ENCODE measurements at regions not wholly inside any gene's neighbourhood (a gene's known extent, or its start where the extent isn't known, plus 50 kb on each side); places are given as distances from the start of the nearest gene placed in this dataset.
"Not testable (repeated sequence)": the region's sequence is repeated elsewhere in the genome, so short reads cannot be mapped to it uniquely, and the experiment has no call there.

DNA sequence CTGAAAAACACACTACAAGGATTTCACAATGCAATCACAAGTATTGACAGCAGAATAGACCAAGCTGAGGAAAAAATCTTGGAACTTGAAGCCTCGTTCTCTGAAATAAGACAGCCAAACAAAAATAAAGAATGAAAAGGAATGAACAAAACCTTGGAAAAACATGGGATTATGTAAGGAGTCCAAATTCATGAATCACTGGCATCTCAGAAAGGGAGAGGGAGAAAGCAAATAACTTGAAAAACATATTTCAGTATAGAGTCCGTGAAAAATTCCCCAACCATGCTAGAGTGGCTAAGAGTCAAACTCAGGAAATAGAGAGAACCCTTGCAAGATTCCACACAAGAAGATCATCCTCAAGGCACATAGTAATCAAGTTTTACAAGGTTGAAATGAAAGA lies 178.5 kb upstream of the CTSO start:
- H3K27ac Mint-ChIP-seq = no peak overlapping the region
- ATAC-seq (ENCODE audit: low read depth in 2 of 2) (no peak), DNase-seq (no peak)
- peaks cover 0 to 6% (median 0%) of the 10 kb centered on the region in 3 donors for H3K27me3 Mint-ChIP-seq
- no peaks in the 10 kb centered on the region for H3K4me1 Mint-ChIP-seq
- no peaks in the 10 kb centered on the region for H3K36me3 Mint-ChIP-seq
- peaks cover 0 to 6% (median 0%) of the 10 kb centered on the region in 7 donors for H3K9me3 Mint-ChIP-seq
- H3K4me3 Mint-ChIP-seq = no peak overlapping the region

DNA sequence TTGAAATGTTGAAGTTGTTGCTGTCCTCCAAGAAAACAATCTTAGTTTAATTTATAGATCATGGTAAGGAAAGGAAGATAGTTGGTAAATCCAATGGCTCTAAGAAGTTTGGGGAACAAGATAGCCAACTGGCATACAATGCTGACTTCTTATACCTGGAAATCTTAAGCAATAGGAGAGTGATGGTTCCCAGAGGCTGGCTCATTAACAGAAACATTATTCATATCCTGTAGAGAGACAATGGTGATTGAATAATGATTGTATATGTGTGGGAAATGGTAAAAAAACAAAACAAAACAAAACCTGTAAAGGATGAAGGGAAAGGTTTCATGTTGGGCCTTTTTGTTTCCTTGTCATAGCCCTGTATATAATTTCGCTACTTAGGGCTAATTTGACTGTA lies 174.9 kb upstream of the CTSO start:
- Mint-ChIP-seq H3K27me3 (peaks cover 0 to 3% (median 0%) of the 10 kb centered on the region in 3 donors), H3K4me3 (no peak overlapping the region), H3K36me3 (no peaks in the 10 kb centered on the region), H3K4me1 (no peaks in the 10 kb centered on the region), H3K9me3 (peaks cover 3 to 22% (median 5%) of the 10 kb centered on the region in 7 donors), H3K27ac (no peak overlapping the region)
- DNase-seq = no peak
- no peak for ATAC-seq (ENCODE audit: low read depth in 2 of 2)

DNA sequence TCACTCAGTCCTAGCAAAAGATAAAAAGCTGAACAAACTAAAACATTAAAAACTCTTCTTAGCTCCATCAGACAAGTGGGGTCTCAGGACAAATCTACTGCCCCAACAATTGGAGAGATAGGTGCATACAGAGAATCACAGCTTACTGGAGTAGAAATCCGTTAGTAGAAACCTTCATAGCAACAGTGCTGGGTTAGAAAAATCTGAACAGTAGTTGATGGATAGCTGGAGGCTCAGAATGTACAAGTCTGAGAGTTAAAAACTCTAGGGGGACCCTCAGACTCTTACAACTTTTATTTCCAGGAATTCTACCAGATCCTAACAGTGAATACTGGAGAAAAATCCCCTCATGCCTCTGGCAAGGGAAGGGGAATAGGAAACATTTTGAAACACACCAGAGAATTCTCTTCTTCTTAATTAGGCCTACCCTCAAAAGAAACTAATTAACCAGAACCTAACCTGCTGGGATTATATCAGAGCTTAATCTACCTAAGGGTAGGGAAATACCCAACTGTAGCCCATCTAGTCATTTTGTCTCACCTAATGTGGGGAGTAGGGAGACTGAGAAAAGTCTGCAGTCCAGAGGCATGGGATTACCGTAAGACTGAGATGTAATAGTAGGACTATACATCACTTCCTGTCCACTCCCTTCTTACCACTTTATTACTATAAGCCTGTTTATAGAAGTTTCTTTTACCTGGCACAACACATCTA lies 165.0 kb upstream of the CTSO start:
- no peaks in the 10 kb centered on the region for H3K27me3 Mint-ChIP-seq
- H3K27ac Mint-ChIP-seq = no peak overlapping the region
- H3K4me1 Mint-ChIP-seq = no peaks in the 10 kb centered on the region
- no peak for ATAC-seq (ENCODE audit: low read depth in 2 of 2)
- no peak overlapping the region for H3K4me3 Mint-ChIP-seq
- DNase-seq = no peak
- peaks cover 0 to 3% (median 0%) of the 10 kb centered on the region in 7 donors for H3K9me3 Mint-ChIP-seq
- no peaks in the 10 kb centered on the region for H3K36me3 Mint-ChIP-seq

DNA sequence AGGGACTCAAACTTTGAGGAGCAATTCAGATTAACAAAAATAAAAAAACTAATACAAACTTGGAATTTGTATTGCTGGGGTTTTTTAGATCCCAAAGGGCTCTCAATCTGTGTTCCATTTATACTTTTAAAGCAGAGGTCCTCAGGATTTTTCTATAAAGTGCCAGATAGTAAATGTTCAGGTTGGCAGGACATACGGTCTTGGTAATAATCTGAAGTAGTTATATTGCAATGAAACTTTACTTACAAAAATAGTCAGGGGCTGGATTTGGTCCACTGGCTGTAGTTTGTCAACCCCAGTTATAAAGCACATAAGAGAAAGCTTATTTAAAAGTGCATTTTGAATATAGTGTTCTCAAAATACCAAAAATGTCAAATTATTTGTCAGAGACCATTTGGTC lies 164.1 kb upstream of the CTSO start:
- DNase-seq (no peak), ATAC-seq (ENCODE audit: low read depth in 2 of 2) (no peak)
- no peak overlapping the region for H3K27ac Mint-ChIP-seq

DNA sequence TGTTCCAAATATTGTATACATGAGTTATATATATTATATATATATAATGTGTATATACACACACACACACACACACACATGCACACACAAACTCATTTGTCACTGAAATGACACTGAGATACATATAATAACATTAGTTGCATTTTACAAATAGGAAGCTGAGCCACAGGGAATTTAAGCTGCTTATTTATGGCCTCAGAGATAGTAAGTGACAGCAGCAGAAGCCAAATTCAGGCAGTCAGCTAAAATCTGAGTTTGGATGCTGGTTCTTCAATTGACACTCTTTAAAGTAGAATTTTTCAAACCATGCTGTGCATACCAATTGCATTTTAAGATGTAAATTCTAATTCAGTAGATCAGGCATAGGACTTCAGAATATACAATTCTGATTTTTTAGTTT lies 163.3 kb upstream of the CTSO start:
- ATAC-seq (ENCODE audit: low read depth in 2 of 2) = no peak
- DNase-seq = no peak
- H3K36me3 Mint-ChIP-seq = no peaks in the 10 kb centered on the region
- no peaks in the 10 kb centered on the region for H3K27me3 Mint-ChIP-seq
- H3K27ac Mint-ChIP-seq = no peak overlapping the region
- H3K4me3 Mint-ChIP-seq = no peak overlapping the region
- peaks cover 0 to 2% (median 0%) of the 10 kb centered on the region in 7 donors for H3K9me3 Mint-ChIP-seq
- H3K4me1 Mint-ChIP-seq = no peaks in the 10 kb centered on the region

More for the DNA sequence above, 164.1 kb upstream of the CTSO start:
- Mint-ChIP-seq H3K27me3 (no peaks in the 10 kb centered on the region), H3K4me1 (no peaks in the 10 kb centered on the region), H3K9me3 (peaks cover 0 to 2% (median 0%) of the 10 kb centered on the region in 7 donors), H3K36me3 (no peaks in the 10 kb centered on the region), H3K4me3 (no peak overlapping the region)

DNA sequence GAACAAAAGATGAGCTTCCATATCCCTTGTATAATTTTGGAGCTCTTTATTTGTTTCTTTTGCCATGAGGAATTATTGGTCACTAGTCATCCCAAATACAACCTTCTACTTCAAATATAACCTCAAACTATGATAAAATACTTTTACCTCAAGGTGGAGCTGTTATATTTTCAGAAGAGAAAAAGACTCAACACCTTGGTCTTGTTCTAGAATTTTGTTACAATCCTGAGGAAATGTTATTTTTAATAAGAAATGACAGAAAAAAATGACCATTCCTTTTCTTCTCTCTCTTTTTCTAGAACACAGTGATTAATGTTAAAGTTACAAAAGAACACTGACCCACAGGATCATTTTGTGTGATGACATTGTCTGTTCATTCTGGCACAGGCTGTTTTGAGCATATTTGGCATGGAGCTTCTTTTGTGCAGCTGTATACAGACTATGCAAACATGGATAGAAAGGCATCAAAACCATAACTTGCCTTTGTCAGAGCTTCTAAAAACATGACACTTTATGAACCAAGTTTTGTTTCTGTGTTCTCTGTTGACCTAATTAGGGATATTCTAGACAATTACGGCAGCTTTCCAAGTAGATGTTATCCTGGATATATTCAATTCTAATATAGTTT lies 159.6 kb upstream of the CTSO start:
- Mint-ChIP-seq H3K27me3 (no peaks in the 10 kb centered on the region), H3K4me1 (no peaks in the 10 kb centered on the region), H3K4me3 (no peak overlapping the region), H3K27ac (no peak overlapping the region), H3K36me3 (no peaks in the 10 kb centered on the region), H3K9me3 (peaks cover 0 to 2% (median 0%) of the 10 kb centered on the region in 7 donors)
- DNase-seq (no peak), ATAC-seq (ENCODE audit: low read depth in 2 of 2) (no peak)

DNA sequence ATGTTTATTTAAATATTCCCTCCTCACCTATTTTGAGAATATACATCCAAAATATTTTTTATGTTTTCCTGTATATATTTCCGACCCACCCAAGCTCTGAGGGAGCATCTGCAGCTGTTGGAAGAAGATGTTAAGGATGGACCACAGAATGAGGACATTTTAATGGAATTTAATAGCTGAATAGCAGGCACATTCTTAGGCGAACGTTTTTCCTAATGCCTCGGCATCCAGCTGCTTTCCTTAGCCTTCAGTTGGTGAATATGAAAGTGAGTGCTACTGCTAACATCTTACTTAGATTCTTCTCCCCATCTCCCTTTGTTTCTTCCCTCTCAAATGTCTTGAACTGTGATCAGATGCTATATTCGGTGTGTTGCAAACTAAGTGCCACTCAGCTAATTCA lies 158.0 kb upstream of the CTSO start:
- H3K4me1 Mint-ChIP-seq = no peaks in the 10 kb centered on the region
- H3K36me3 Mint-ChIP-seq = no peaks in the 10 kb centered on the region
- no peak for ATAC-seq (ENCODE audit: low read depth in 2 of 2)
- peak overlapping the region in 1 of 6 donors; percentile 47 for H3K27ac Mint-ChIP-seq
- DNase-seq = no peak
- peaks cover 0 to 7% (median 0%) of the 10 kb centered on the region in 3 donors for H3K27me3 Mint-ChIP-seq
- H3K9me3 Mint-ChIP-seq = peaks cover 0 to 2% (median 0%) of the 10 kb centered on the region in 7 donors
- no peak overlapping the region for H3K4me3 Mint-ChIP-seq

DNA sequence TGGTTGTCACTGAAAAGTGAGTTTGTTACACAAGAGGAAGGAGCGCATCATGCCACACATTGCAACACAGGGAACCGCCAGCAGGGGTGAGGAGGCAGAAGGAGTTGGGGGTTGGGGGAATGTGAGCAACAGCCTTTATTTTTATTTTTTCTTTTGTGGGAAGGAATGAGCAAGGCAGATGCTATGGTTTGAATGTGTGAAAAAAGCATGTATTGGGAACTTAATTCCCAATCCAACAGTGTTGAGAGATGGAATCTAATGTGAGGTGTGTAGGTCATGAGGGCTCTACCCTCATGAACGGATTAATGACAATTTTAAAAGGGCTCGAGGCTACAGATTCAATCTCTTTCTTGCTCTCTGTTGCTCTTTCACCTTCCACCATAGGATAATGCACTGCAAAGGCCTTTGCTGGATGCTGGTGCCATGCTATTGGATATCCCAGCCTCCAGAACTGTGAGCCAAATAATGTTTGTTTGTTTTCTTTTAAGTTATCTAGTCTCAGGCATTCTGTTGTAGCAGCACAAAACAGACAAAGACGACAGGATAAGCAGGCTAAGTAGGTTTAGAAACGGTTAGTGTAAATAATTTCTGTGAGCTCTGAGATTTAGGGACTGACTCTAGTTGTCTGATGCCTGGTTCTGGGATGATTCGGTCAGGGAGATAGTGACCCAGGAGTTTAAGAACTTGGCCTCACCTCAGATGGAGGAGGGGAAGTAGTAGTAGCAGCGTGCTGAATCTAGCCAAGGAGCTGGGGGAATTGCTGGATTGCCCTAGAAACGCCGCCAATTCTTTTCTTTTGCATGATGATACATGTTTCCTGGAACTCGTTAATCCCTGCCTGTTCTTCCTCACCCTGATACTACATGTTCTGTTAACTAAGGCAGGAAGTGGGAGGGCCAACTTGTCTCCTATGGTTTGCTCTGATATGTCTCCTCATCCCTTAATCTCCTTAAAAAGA lies 156.6 kb upstream of the CTSO start:
- Mint-ChIP-seq H3K4me3 (no peak overlapping the region), H3K36me3 (no peaks in the 10 kb centered on the region), H3K27me3 (peaks cover 0 to 7% (median 0%) of the 10 kb centered on the region in 3 donors), H3K4me1 (no peaks in the 10 kb centered on the region), H3K9me3 (peaks cover 0 to 2% (median 0%) of the 10 kb centered on the region in 7 donors), H3K27ac (no peak overlapping the region)
- ATAC-seq (ENCODE audit: low read depth in 2 of 2) (no peak), DNase-seq (no peak)

DNA sequence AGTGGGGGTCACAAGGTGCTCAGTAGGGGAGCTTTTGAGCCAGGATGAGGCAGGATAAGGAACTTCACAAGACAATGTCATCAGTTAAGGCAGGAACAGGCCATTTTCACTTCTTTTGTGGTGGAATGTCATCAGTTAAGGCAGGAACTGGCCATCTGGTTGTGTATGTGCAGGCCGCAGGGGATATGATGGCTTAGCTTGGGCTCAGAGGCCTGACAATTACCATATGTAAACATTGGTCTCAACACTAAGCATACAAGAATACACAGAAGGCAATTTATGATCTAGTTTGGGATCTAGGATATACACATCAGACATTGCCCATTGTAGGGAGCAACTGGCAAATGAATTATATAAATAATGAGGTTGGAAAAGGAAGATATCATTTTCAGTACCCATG lies 155.4 kb upstream of the CTSO start:
- H3K4me1 Mint-ChIP-seq; H3K36me3 Mint-ChIP-seq; H3K27me3 Mint-ChIP-seq; H3K9me3 Mint-ChIP-seq; H3K4me3 Mint-ChIP-seq; ATAC-seq (ENCODE audit: low read depth in 2 of 2); DNase-seq; H3K27ac Mint-ChIP-seq: not testable (repeated sequence)

DNA sequence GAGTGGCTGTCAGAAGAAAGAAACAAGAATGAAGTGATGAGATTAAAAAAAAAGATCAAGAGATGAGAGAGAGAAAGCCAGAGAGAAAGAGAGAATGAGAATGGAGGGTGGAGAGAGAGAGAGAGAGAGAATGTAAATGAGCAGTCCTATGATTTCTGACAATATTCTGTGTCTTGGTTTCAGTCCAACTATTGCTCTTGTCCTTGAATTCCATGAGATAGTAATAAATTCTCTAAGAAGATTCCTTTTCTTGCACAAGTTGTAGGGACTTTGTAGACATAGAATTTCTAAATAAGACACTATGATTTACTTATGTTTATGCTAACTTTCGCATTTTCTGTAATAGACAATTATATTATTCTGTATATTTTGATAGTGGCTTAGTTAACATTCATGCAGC lies 149.6 kb upstream of the CTSO start:
- no peak overlapping the region for H3K4me3 Mint-ChIP-seq
- no peaks in the 10 kb centered on the region for H3K36me3 Mint-ChIP-seq
- peaks cover 0 to 8% (median 7%) of the 10 kb centered on the region in 3 donors for H3K27me3 Mint-ChIP-seq
- ATAC-seq (ENCODE audit: low read depth in 2 of 2) (no peak), DNase-seq (no peak)
- H3K27ac Mint-ChIP-seq = no peak overlapping the region
- H3K4me1 Mint-ChIP-seq = no peaks in the 10 kb centered on the region
- no peaks in the 10 kb centered on the region for H3K9me3 Mint-ChIP-seq

DNA sequence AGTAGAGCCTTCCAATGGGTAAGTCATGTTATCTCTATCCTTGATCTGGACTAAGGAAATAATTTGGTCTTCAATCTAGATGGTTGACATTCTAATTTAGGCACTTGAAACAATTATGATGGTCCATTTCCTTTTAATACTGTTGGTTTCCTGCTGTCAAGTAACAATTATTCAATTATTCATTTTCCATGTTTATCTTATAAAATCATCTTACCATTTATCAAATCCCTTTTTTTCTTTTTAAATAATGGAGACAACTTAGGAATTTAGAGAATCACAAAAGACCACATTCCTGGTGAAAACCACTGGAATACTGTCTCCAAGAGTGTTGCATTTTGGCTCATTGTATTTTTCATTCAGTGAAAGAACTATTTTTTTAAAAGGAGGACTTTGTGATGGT lies 148.7 kb upstream of the CTSO start:
- no peak for ATAC-seq (ENCODE audit: low read depth in 2 of 2)
- H3K9me3 Mint-ChIP-seq = no peaks in the 10 kb centered on the region
- no peak for DNase-seq

DNA sequence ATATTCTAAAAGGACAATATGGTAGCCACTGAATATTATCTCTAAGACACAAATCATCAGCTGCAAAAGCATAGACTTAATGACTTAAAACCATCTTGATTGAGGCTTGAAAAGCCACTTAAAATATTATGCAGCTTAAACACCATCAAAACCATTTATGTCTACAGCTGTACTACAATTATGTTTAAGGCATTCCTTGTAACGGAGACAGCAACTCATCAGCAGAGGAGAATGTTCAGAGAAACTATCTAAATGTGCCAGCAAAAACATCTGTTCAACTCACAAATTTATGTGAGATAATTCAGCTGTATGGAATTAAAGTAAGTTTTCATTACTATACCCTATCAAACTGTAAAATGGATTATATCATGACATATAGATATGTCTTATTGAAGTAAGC lies 147.9 kb upstream of the CTSO start:
- ATAC-seq (ENCODE audit: low read depth in 2 of 2) = no peak
- Mint-ChIP-seq H3K27me3 (peaks cover 0 to 8% (median 0%) of the 10 kb centered on the region in 3 donors), H3K27ac (no peak overlapping the region), H3K36me3 (no peaks in the 10 kb centered on the region), H3K4me3 (no peak overlapping the region), H3K9me3 (no peaks in the 10 kb centered on the region), H3K4me1 (no peaks in the 10 kb centered on the region)
- DNase-seq = no peak

More for the DNA sequence above, 148.7 kb upstream of the CTSO start:
- H3K36me3 Mint-ChIP-seq = no peaks in the 10 kb centered on the region
- no peaks in the 10 kb centered on the region for H3K4me1 Mint-ChIP-seq
- H3K4me3 Mint-ChIP-seq = no peak overlapping the region
- H3K27me3 Mint-ChIP-seq = peaks cover 0 to 8% (median under 1%) of the 10 kb centered on the region in 3 donors
- no peak overlapping the region for H3K27ac Mint-ChIP-seq

DNA sequence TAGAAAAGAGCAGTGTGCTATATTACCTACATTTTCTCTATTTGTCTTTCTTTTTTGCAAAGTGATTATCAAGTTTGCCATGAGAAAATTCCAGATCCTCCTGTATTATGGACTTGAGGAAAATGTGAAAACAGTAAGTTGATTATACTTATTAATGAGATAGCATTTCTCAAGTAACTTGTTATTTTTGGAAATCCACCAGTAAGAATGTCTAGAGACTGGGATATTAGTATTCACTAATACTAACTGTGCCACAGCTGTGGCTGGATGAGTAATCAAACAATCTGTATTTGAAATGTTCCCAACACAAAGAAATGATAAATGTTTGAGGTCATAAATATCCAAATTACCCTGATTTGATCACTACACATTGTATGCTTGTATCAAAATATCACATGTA lies 147.0 kb upstream of the CTSO start:
- Mint-ChIP-seq H3K9me3 (no peaks in the 10 kb centered on the region), H3K36me3 (no peaks in the 10 kb centered on the region), H3K4me1 (no peaks in the 10 kb centered on the region), H3K27ac (no peak overlapping the region), H3K4me3 (no peak overlapping the region), H3K27me3 (peaks cover 0 to 8% (median 0%) of the 10 kb centered on the region in 3 donors)
- DNase-seq (no peak), ATAC-seq (ENCODE audit: low read depth in 2 of 2) (no peak)

All from naive B cell (primary cell).